NCI-H82 (cell line): ENCODE measurements at regions not wholly inside any gene's neighbourhood (a gene's known extent, or its start where the extent isn't known, plus 50 kb on each side); places are given as distances from the start of the nearest gene placed in this dataset.

Source experiments
- DNase-seq: peaks from one replicate; lab custom pipeline; 2025; lab: John Stamatoyannopoulos, UW

DNA sequence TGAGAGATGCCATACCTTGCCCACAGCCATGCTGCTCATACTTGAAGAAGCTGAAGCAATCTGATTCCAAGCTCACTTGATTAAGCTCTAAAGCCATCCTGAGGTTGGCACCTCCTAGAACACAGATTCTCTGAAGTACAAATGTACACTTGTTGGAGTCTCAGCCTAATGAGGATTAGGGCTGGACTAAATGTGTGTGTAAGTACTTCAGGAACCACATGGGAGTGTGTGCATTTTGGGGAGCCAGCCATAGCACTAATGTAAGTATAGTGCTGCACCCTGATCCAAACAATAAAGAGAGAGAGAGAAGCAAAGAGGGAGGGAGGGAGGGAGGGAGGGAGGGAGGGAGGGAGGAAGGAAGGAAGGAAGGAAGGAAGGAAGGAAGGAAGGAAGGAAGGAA, 458.6 kb downstream of the MAFB start:
- no peak for DNase-seq

DNA sequence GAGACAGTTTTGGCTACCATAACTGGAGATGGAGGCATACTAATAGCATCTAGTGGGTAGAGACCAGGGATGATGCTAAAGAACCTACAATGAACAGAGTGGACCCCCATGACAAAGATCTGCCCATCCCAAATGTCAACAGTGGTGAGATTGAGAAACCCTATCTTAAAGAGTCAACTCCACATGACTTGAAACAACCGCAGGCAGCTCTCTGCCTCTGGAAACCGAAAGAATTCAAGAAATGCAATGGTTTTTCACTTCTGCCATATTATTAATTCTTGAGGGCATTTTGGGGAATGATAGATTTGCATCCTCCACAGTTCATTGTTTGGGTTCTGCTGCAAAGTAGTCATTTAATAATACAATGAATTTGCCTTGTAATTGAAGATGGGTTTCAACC, 463.4 kb downstream of the MAFB start:
- DNase-seq = no peak

DNA sequence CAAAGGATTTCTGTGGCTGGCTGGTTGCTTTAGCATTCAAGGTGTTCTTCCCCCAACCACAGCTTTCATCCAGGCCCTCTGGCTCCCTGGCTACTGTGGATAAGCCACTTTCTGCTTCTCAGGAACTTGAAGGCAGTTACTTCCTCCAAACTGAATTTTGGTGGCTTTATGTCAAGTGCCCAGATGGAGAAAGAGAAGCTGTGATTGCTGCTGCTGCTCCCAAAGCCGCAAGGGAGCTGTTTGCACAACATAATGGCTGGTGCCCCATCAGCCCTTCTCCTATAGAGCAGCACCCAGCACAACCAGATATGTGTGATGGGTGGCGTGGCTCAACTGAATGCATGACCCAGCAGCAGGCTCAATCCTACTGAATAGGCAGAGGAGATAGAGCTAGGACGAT, 465.2 kb downstream of the MAFB start:
- DNase-seq = no peak

DNA sequence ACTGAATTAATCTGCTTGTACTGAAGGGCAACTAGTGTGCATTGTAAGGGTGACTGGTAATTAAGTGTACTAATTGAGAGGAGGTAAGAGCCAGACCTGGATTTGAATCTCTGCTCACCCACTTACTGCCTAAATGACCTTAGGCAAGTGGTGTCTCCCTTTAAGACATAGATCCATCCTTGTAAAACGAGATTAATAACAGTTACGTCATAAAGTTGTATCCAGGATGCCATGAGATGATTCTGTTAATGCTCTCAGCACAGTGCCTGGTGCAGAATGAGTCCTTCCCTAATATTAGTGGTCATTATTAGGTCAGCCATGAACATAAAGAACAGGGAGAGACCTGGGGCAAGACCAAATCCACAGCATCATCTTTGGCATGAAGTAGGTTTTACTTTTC, 470.1 kb downstream of the MAFB start:
- no peak for DNase-seq

DNA sequence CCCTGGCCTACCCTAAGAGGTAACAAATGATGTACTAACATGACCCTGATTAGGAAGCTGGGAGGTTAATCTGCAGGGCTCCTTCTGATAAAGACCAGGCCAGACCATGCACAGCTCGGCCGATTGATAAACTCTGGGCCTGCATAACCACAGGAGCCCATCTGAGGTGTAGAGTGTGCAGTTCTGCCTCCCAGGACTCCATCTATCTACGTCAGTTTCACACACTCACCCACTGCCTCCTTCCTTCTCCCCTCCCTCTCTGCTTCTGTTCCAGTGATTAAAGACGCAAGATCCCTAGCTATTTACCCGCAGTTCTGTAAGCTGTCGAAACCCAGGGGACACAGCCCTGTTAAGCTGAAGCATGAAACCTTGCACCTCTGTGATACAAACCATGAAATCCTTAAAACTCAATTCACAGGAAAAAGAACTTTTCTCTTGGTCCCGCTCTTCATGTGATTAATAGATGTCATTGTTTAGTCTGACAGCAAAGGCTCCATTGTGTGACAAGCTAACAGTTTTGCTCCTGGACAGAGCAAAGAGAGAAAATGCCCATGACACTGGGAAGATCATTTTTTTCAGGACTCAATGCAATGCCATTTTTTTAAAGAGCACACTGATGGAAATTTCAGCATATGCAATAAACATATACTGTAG, 470.6 kb downstream of the MAFB start:
- DNase-seq = peak; percentile 51

DNA sequence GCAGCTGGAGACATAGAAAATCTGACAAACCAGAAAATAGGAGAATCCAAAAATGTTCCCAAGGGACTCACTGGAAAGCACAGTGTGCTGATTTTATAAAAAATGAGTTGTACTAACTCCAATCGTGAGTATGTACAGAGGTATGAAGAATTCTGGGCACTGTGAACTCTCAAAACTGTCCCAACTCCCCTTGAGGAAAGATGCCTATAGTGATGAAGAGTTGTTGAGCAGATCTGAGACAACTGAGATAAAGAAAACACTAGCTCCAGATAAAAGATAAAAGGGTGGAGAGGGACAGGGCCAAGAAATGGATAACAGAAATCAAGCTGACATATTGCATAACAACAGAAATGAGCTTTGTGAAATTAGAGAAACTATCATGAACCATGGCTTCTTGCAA, 481.4 kb downstream of the MAFB start:
- no peak for DNase-seq

DNA sequence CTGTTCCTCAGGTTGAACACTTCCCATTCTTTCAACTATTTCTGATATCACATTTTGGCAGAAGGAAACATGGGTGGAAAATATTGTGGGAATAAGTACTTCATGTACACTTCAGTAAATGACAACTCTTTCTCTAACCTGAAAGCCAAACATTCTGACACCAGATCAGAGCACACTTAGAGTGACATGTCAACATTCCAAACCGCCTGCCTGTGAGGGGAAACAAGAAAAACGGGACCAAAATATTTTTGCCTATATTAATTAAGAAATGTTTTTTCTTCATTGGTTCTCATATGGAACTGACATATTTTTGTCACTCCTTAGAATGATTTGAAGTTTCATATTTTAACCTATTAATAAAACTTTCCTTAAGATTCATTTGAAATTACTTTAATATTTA, 483.1 kb downstream of the MAFB start:
- no peak for DNase-seq

DNA sequence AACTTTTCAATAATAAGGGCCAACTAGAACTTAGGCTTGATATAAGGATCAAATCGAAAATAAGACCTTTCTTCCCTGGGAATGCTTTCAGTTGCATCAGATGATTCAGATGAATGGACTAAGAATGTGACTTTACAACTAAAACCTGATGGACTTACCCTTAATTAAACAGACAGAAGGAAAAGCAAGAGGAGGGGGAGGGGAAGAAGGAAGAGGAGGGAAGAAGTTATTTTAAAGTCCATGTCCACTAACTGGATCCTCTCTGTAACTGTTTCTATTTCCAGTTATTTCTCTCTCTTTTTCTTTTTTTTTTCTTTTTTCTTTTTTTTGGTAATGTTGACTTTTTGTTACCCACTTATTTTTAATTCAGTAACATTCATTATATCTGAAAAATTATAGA, 486.0 kb downstream of the MAFB start:
- DNase-seq = no peak

DNA sequence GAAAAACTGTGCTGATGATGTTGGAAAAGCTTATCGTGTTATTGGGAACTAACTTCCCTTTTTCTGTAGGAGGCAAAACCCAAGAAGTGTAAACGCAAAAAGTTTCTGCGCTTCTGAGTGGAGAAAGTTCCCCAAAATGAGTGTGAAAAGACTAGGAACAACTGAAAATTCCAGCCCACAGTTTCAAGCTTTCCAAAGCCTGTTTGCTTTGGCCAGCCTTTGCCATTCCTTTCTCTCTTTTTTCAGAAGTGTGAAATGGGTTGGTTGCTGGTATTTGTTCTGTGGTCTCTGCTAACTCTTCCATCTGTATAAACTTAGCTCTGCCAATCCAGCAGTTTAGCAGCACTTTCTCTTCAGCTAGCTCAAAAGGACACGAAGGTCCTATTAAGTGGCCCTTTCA, 491.3 kb downstream of the MAFB start:
- DNase-seq = no peak

DNA sequence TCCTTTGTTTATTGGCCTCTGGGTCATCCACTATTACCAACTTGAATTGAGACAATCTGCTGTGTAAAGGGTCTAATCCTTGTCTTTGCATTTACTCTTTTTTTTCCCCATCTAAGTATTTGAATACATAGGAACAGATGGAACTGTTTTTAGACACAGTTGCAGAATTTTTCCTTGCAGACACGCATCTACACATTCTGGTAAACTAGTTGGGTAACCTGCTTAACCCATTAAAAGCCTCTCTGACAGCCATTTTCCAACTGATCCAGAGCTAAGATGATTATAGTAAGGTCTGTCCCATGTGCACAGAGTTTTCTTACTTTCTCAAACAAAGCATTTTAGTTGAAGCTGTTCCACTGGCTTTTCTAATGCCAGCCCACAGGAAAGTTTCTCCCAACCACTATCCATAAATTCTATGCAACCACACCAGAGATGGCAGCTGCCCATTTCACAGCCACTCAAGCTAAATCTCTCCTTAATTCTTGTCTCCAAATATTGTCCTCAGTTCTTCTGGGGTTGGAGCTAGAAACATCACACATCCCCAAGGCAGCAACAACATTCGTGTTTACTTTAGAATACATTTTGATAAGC, 492.1 kb downstream of the MAFB start:
- no peak for DNase-seq

DNA sequence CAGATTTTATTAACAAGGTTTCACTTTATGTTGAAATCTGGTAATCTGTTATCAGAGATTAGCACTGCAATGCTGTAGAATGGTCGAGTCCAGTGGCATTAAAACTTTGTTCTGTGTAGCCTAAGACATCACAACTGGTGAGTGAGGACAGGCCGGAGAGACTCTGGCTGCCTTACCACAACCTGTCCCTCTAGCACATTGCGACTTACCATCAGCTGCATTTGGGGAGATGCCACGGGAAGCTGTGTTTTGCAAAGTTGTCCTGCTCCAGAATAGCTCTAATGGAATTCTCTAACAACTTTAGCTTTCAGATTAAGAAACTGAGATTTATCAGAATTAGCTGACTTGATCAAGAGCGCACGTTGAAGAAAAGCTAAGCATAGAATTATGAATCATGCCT, 493.3 kb downstream of the MAFB start:
- DNase-seq = no peak

DNA sequence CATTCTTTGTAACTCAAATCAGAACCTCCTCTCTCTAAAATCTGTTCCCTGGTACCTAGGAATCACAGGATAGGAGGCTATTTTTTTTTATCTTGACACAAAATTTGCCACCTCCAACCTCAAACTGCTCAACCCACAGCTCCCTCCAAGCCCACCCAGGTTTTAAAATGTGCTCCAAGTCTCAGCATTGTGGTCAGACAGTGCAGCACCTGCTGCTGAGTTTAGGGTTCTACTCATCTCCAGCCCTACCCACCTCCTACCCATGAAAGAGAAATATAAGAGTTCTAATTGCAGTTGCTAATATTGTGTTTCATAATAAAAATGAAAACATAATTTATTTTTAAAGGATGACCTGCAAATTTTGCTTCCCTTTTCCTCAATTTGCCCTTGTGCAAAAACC, 496.5 kb downstream of the MAFB start:
- no peak for DNase-seq

DNA sequence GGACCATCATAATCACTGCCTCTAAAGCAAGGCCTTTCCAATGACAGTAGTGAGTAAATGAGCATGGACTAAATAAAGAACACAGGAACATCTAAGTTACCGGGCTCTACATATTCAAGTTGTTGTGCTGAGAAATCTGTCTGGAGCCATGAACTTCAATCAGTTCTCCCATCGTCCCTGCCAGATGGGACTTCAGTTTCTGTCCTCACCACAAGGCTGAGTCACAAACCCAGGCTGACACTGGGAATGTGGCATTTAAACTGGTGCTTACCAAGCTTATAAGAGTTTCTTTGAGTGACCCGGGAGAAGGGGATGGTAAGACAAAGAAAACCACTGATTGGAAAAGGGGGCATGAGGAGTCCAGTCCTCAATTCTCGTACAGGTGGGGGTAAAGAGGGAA, 497.0 kb downstream of the MAFB start:
- no peak for DNase-seq

DNA sequence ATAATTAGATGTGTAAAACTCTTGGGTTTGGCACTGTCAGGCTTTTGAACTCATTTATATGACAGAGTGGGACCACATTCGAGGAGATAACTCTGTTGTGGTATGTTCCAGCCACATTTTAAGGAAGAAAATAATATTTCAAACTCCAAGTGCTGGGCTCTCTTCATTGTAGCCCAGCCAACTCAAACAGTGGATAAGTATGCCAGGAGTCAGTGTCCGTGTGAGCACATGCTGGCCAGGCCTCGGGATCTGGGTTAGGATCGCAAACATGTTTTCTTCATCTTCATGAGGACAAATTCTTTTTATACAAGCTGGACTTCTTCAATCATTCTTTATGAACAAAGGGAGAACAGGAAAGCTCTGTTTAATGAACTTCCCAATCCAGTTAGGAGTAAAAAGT, 497.5 kb downstream of the MAFB start:
- no peak for DNase-seq

DNA sequence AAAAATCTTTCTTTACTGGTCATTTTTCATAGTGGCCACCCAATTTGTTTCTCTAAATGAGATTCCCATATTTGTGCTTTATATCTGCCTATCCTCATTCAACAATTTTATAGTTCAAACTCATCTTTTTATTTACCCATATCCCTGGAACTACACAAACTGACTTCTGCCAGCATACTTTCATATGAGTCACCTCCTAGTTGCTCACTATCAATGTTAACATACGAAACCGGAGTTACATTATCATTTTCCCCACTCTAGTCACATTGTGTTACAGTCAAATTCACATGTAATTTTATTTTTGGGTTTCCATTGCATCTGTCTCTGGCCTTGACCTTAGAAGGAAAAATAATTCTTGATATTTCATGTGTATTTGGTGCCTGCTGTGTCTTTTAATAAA, 499.4 kb downstream of the MAFB start:
- DNase-seq = no peak

DNA sequence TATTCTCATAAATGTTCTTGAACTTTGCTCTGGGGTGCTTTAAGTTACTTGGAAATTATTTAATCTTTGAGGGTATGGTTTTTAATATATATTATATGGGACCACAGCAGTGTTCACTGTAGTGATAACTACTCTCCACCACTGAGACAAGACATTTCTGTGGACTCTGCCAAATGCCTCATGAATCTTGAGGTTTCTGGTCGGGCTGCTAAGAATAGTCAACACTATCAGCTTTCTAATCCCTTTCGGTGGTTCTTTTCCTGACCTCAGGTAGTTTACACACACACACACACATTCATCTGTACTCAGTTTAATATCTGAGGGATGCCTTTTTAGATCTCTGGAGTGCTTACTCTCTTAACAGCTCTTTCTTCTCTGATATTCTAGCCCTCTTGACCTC, 500.7 kb downstream of the MAFB start:
- DNase-seq = no peak

DNA sequence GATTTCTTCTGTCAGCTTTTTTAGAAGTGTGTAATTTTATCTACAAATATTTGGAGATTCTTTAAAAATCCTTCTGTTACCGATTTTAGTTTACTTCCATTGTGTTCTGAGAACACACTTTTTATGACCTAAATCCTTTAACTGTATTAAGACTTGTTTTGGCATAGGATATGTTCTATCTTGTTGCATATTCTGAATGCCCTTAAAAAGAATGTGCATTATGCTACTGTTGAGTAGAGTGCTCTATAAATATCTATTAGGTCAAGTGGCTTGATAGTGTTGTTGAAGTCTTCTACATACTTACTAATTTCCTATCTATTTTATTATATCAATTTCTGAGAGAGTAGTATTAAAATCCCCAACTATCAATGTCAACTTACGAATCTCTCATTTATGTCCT, 502.2 kb downstream of the MAFB start:
- no peak for DNase-seq

DNA sequence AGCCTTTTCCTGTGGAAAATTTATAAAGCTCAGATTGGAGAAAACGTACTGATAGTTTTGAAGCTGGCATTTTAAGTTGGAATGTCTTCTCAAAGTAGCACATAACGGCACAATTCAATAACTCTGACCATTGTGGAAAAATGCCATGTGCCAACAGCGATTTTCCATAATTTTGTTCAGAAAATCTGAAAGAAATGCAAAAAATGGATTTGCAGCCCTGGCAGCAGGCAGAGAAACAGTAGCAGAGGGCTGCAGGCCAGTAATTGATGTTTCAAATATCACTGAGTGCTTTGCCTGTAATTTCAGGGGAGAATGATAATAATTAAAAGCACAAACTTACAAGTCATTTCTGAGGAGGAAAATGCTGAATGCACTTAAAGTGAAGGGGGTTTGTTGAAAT, 507.4 kb downstream of the MAFB start:
- no peak for DNase-seq

DNA sequence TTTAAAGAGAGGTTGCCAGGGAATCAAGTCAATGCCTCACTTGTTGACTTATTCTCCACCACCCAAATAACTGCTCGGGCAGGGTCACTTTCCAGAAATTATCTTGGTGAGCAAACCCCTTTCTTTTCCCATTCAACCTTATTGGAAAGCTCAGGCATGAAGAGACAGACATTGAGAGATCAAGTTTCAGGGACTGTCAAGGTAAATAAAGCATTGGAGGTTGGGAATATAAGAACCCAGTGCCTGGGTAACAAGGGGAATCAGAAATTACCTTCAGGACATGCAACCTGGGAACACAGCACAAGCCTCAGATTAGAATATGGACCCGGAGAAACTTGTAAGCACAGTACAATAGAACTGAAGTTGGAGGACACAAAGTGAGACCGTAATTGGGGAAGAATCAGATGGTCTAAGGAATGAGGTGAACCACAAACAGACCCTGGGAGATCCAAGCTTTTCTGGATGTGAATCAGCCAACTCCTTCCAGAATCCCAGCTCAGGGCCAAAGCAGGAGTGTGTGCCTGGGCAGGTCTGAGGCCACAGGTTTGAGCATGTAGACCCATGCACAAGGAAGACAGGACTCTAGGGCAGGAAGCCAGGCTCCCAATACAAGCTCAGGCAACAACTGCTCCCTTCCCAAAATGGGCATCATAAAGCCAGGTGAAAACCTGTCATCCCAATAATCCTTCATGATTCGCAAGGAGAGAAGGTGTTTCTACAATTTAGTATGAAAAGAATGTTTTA, 512.8 kb downstream of the MAFB start:
- no peak for DNase-seq

DNA sequence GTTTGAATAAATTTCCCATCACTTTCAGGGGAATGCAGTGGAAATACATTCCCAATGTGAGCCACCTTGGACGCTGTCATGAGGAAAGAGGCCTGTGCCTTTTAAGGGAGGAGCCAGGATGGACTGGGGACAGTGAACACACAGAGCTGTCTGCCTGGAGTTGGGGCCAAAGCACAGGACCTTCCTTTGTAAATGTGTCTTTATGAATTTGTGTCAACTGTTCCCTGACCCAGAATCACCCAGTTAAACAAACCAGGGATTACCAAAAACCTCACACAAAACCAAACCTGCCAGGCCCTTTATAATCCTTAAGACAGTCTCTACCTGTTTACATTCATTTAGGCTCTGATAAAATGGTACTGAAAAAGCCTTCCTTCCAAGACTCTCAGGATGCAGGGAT, 513.7 kb downstream of the MAFB start:
- no peak for DNase-seq

DNA sequence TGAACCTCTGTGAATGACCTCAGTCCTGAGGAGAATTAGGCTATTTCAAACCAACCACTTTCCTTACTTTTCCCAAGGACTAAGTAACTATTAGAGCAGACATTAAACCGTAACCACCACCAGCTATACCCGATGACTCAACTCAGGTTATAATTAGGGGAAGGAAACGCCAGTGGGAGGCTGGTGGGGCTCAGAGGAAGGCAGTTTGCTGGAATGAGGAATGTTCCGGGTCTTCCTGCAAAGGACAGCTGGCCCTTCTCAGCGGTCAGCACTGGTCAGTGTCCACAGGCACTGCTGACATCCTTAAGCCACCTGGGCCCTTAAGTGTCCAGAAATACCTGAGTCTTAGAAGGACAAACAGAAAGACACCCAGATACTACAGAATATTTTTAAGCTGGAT, 515.2 kb downstream of the MAFB start:
- no peak for DNase-seq

DNA sequence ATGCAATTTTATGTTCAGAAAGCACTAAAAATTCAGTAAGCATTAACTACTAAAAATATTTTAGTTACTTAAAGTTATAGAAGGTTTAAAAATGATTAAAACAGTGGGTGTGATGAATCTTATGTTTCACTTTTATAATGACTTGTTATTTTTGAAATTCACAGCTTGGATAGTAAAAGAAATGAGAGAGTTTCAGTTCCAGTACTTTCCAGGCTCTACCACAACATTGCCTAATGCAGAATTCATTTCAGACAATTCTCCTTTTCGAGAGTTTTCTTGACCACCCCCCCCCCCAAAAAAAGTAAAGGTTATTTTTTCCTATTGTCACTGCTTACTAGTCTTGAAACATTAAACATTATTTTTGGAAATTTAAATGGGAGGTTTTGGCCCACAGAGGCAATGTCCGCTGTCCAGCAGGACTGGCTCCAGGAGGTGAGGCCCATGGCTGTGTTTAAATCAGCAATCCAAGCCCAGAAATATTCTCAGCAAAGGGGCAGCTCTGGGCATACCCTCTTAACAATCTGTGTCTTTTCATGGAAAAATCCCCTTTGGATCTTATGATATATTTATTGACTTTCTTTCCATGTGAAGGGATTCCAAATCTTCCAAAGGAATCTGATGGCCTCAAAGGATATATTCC, 519.9 kb downstream of the MAFB start:
- DNase-seq = no peak

DNA sequence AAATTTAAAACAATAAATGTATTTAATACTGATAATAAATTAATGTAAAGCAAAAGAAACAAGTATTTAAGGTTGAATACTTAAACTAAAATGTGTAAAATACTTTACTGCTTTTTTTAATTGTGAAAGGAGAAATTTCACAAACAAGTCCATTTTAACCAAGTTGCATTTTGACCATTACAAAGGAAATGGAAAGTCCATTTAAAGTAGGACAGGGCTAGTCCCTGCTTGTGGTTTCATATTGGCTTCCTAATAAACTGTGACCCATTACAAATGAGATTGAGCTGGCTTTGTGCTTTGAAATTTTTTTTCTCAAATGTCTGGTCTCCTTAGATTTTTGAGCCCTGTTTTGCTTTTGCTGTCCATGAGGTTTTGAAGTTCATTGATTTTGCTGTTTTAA, 527.6 kb downstream of the MAFB start:
- DNase-seq = no peak
